Esophagus mucosa (tissue), 1 donor: ENCODE measurements at regions not wholly inside any gene's neighbourhood (a gene's known extent, or its start where the extent isn't known, plus 50 kb on each side); places are given as distances from the start of the nearest gene placed in this dataset.
A peak's percentile ranks its signal among the peaks of the same experiment; 100 is the strongest.

Experiments used
- ATAC-seq: fragments of 200-7000 bp; cut with Tn5 transposase; one replicate; pipeline ENCODE4 v1.9.1; 2020
- donor health status: DM: yes; HTN: yes; CAD: no.

GRCh38 chr2:144240656-144241339 is 279.1 kb downstream of the ZEB2 start:
- peak; percentile 17 for ATAC-seq

GRCh38 chr2:144239726-144240125 is 280.2 kb downstream of the ZEB2 start:
- no peak for ATAC-seq

- no peak for ATAC-seq
These were observed 280.6 kb downstream of the ZEB2 start for GRCh38 chr2:144239306-144239705.

- no peak for ATAC-seq
These were observed 281.9 kb downstream of the ZEB2 start for GRCh38 chr2:144237830-144238627.

- ATAC-seq: no peak
These were observed 282.8 kb downstream of the ZEB2 start for GRCh38 chr2:144237108-144237507.

GRCh38 chr2:144235050-144235449 is 284.9 kb downstream of the ZEB2 start:
- ATAC-seq: no peak

GRCh38 chr2:144234542-144234871 is 285.4 kb downstream of the ZEB2 start:
- no peak for ATAC-seq

GRCh38 chr2:144233733-144234541 is 286.0 kb downstream of the ZEB2 start:
- no peak for ATAC-seq

- no peak for ATAC-seq
These were observed 286.6 kb downstream of the ZEB2 start for GRCh38 chr2:144233317-144233716.

GRCh38 chr2:144230448-144231085 is 289.4 kb downstream of the ZEB2 start:
- no peak for ATAC-seq

- ATAC-seq: no peak
These were observed 289.9 kb downstream of the ZEB2 start for GRCh38 chr2:144230033-144230432.

- ATAC-seq: no peak
These were observed 290.6 kb downstream of the ZEB2 start for GRCh38 chr2:144229296-144229695.

- ATAC-seq: no peak
These were observed 292.4 kb downstream of the ZEB2 start for GRCh38 chr2:144227427-144228105.

- ATAC-seq: no peak
These were observed 294.8 kb downstream of the ZEB2 start for GRCh38 chr2:144225076-144225475.

GRCh38 chr2:144224472-144224871 is 295.4 kb downstream of the ZEB2 start:
- no peak for ATAC-seq

GRCh38 chr2:144219979-144220378 is 299.9 kb downstream of the ZEB2 start:
- ATAC-seq: no peak

GRCh38 chr2:144217853-144218633 is 301.9 kb downstream of the ZEB2 start:
- no peak for ATAC-seq

GRCh38 chr2:144215701-144216675 is 303.9 kb downstream of the ZEB2 start:
- no peak for ATAC-seq

GRCh38 chr2:144215207-144215606 is 304.7 kb downstream of the ZEB2 start:
- no peak for ATAC-seq

- no peak for ATAC-seq
These were observed 306.1 kb downstream of the ZEB2 start for GRCh38 chr2:144213797-144214196.
